ENCODE measurements at regions not wholly inside any gene's neighbourhood (a gene's known extent, or its start where the extent isn't known, plus 50 kb on each side); places are given as distances from the start of the nearest gene placed in this dataset.

GRCh38 chr7:26506196-26506595 is 214.5 kb downstream of the SNX10 start:
- TF ChIP-seq CTCF (IDR thresholded peaks at IDR 0.05) (no peak), POLR2A (IDR thresholded peaks at IDR 0.05) (no peak)

Measured in testis (tissue), 2 donors.